ENCODE measurements at regions not wholly inside any gene's neighbourhood (a gene's known extent, or its start where the extent isn't known, plus 50 kb on each side); places are given as distances from the start of the nearest gene placed in this dataset.

- no peak overlapping the region for H3K27ac Mint-ChIP-seq
- no peaks in the 10 kb centered on the region; a peak in 2 of 4 replicates for H3K4me1 Mint-ChIP-seq
- Histone ChIP-seq H2BK120ac (ENCODE audit: low read depth, low read length, poor library complexity, severe bottlenecking) (no peak overlapping the region), H2BK20ac (ENCODE audit: low read depth, low read length, poor library complexity, severe bottlenecking) (no peak overlapping the region), H2BK15ac (ENCODE audit: low read depth, low read length) (no peak overlapping the region), H2AFZ (ENCODE audit: low read length) (no peak overlapping the region), H2BK12ac (ENCODE audit: insufficient read length, low read depth, low read length) (no peak overlapping the region), H3K4me1 (ENCODE audit: insufficient read depth, low read length) (peaks cover 6% of the 10 kb centered on the region; the same call in 1 of the 2 replicates), H3K14ac (ENCODE audit: insufficient read depth, low read length) (no peak overlapping the region), H3K18ac (ENCODE audit: insufficient read length, low read depth, low read length) (no peak overlapping the region), H3K9me3 (ENCODE audit: control insufficient read depth, low read depth, low read length) (peaks cover under 1% of the 10 kb centered on the region), H3K79me1 (ENCODE audit: insufficient read depth, low read depth, low read length, poor library complexity, severe bottlenecking) (no peaks in the 10 kb centered on the region), H3K56ac (ENCODE audit: insufficient read length, low read depth, low read length) (no peak overlapping the region), H4K91ac (ENCODE audit: insufficient read length, low read depth, low read length) (no peak overlapping the region), H2BK5ac (ENCODE audit: insufficient read length, low read length) (no peak overlapping the region), H3K27me3 (ENCODE audit: insufficient read depth, low read length) (no peaks in the 10 kb centered on the region), H3K4ac (ENCODE audit: low read depth, low read length) (no peak overlapping the region), H3K27ac (ENCODE audit: insufficient read length, low read depth, low read length) (no peak overlapping the region), H3K9ac (ENCODE audit: extremely low read depth, insufficient read length, low read length) (no peak overlapping the region), H3K4me2 (ENCODE audit: insufficient read depth, insufficient read length, low read length) (peak overlapping the region; percentile 55), H3K23me2 (ENCODE audit: insufficient read length, low read depth, low read length, poor library complexity, severe bottlenecking) (no peaks in the 10 kb centered on the region), H3K23ac (ENCODE audit: insufficient read length, low read depth, low read length) (no peak overlapping the region), H4K20me1 (ENCODE audit: control insufficient read depth, insufficient read depth, insufficient read length) (no peaks in the 10 kb centered on the region), H3K79me2 (ENCODE audit: insufficient read depth, low read length) (no peaks in the 10 kb centered on the region), H3T11ph (ENCODE audit: low read length) (no peak overlapping the region), H4K5ac (ENCODE audit: insufficient read length, low read depth, low read length) (no peak overlapping the region), H2AK5ac (ENCODE audit: insufficient read length, low read length) (no peak overlapping the region), H4K8ac (replicated peaks; ENCODE audit: insufficient read length, low read depth, low read length) (no peak overlapping the region)
- peaks cover 16 to 31% of the 10 kb centered on the region in 2 experiments for H3K9me3 Mint-ChIP-seq
- H3K27me3 Mint-ChIP-seq (ENCODE audit: low read depth): peaks cover 6% of the 10 kb centered on the region
- no peak overlapping the region for H3K4me3 Mint-ChIP-seq
- no CpG with 5 or more reads among the region's 8 CpGs for WGBS (ENCODE audit: extremely low coverage, insufficient read length, low lambda C conversion rate)
- peaks cover 6 to 11% (median 7%) of the 10 kb centered on the region in 3 experiments for H3K36me3 Mint-ChIP-seq (ENCODE audit: insufficient read depth in 1 of 3, low read depth in 3 of 3)
- TF ChIP-seq CTCF (conservative IDR thresholded peaks at IDR 0.05): no peak
- no peak for DNase-seq
Observed at GRCh38 chr14:23695664-23695999, 59.5 kb downstream of the DHRS2 start.
